Large intestine (tissue), 3 donors: ENCODE measurements at regions not wholly inside any gene's neighbourhood (a gene's known extent, or its start where the extent isn't known, plus 50 kb on each side); places are given as distances from the start of the nearest gene placed in this dataset.

ENCODE experiments used
- DNase-seq, 2 donors: peaks; one replicate each; pipeline versions ENCODE4 v3.0.0 to v3.0.0-alpha.2; 2013
- H3K27ac ChIP-seq: one replicate; pipeline ENCODE4 v1.5.1; 2013; ENCODE audit warnings: low read length
- H3K27me3 ChIP-seq: 2 replicates; pipeline ENCODE4 v1.6.1; 2013; ENCODE audit warnings: low read length; ENCODE audit not compliant: control insufficient read depth, insufficient read depth
- H3K36me3 ChIP-seq: 2 replicates; pipeline ENCODE4 v1.6.1; 2013; ENCODE audit warnings: low read length; ENCODE audit not compliant: control insufficient read depth, insufficient read depth
- H3K4me1 ChIP-seq: one replicate; pipeline ENCODE4 v1.6.1; 2013; ENCODE audit warnings: low read length; ENCODE audit not compliant: control insufficient read depth, insufficient read depth
- H3K4me3 ChIP-seq: one replicate; pipeline ENCODE4 v1.5.1; 2013; ENCODE audit warnings: low read length
- H3K9me3 ChIP-seq: one replicate; pipeline ENCODE4 v1.6.1; 2013; ENCODE audit warnings: mild to moderate bottlenecking, low read depth, low read length, moderate library complexity; ENCODE audit not compliant: control insufficient read depth
- WGBS: methylation state at CpG from one replicate; pipeline ENCODE4 v1.1.5; 2013; ENCODE audit warnings: low lambda C conversion rate; ENCODE audit not compliant: insufficient coverage; 5-methylcytosine and 5-hydroxymethylcytosine counted together

- Histone ChIP-seq H3K9me3 (no peaks in the 10 kb centered on the region), H3K36me3 (no peaks in the 10 kb centered on the region), H3K4me1 (peaks cover 2% of the 10 kb centered on the region), H3K27me3 (no peaks in the 10 kb centered on the region), H3K4me3 (no peak overlapping the region), H3K27ac (no peak overlapping the region)
- no peak for DNase-seq
- WGBS, result 80% methylated on average over 1 of the region's 11 CpGs
Observed at GRCh38 chr10:70966646-70967553, 78.5 kb upstream of the PCBD1 start.

DNA sequence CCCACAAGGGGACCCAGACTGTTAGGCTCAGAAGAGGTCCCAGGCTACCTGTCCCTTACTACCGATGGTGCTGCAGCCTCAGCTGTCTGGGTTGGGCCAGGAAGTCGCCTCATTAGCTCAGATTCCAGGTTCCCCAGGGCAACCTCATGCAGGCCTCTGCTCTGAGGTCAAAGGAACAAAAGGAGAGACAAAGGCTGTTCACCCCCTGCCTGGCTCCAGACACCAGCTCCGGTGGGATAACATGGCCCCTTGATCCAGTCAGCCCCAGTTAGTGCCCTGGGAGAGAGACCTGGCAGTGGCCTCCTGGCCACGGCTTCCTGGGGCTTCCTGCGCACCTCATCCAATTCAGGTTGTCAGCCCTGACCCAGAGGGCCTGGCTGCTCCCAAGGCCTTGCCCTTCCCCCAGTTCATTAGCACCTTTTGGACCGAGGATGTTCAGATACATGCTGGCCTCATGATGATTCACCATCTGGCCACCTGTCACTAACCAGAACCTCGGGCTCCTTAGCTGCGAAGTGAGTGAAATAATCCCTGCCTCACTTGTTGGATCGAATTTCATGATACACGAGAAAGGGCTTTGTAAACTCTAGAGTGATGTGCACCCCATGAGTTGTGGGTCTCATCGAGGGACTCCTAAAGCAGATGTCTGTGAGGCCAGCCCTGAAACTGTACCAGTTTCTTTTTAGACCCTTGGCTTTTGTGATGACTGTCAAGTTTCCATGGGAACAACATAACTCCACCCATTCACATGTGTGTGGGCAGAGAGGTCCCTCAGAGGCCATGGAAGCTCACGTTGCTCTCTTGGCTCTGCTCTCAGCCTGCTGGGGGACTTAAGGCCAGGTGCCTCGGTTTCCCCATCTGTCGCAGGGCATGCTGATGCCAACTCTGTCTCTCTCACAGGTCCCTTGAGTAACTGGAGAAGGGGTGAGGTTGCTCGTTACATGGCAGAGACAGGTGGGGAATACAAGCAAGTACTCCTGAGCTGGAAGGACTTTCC is 79.5 kb upstream of the PCBD1 start:
- peak in 1 of 2 donors; percentile 46 for DNase-seq

DNA sequence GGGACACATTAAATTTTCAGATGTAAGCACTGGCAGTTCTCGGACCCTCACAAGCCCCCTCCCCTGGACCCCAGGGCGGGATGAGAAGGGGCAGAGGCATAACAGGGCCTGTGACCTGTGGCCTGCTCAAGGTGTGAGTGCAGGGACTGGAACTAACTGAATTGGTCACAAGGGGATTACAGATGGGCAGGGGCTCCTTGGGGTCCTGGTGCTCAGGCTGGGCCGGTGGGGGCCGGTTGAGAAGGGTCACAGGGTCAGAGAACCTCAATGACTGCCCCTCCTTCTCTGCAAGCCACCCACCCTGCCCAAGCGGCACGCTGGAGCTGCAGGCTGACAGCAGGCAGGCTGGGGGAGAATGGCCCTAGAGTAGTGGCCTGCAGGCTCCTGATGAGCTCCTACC is 80.8 kb upstream of the PCBD1 start:
- no peaks in the 10 kb centered on the region for H3K9me3 ChIP-seq
- H3K27me3 ChIP-seq, result peaks cover 1% of the 10 kb centered on the region
- no CpG with 5 or more reads among the region's 6 CpGs for WGBS
- no peaks in the 10 kb centered on the region for H3K36me3 ChIP-seq
- DNase-seq, result no peak
- H3K4me1 ChIP-seq, result peaks cover 2% of the 10 kb centered on the region
- H3K4me3 ChIP-seq, result no peak overlapping the region
- H3K27ac ChIP-seq, result no peak overlapping the region

More for the DNA sequence above, 79.5 kb upstream of the PCBD1 start:
- Histone ChIP-seq H3K4me1 (peaks cover 2% of the 10 kb centered on the region), H3K9me3 (no peaks in the 10 kb centered on the region), H3K27ac (no peak overlapping the region), H3K4me3 (no peak overlapping the region), H3K36me3 (no peaks in the 10 kb centered on the region), H3K27me3 (no peaks in the 10 kb centered on the region)
- WGBS, result no CpG with 5 or more reads among the region's 15 CpGs

GRCh38 chr10:70970830-70971229 is 82.5 kb upstream of the PCBD1 start:
- Histone ChIP-seq H3K4me1 (peaks cover 2% of the 10 kb centered on the region), H3K36me3 (no peaks in the 10 kb centered on the region), H3K9me3 (no peaks in the 10 kb centered on the region), H3K27me3 (peaks cover 3% of the 10 kb centered on the region), H3K4me3 (no peak overlapping the region), H3K27ac (no peak overlapping the region)
- DNase-seq, result no peak
- no CpG with 5 or more reads among the region's 5 CpGs for WGBS

- Histone ChIP-seq H3K9me3 (no peaks in the 10 kb centered on the region), H3K4me1 (no peaks in the 10 kb centered on the region), H3K27ac (no peak overlapping the region), H3K27me3 (peaks cover 3% of the 10 kb centered on the region), H3K4me3 (no peak overlapping the region), H3K36me3 (no peaks in the 10 kb centered on the region)
- no peak for DNase-seq
Observed at GRCh38 chr10:70973275-70973674, 84.9 kb upstream of the PCBD1 start.

DNA sequence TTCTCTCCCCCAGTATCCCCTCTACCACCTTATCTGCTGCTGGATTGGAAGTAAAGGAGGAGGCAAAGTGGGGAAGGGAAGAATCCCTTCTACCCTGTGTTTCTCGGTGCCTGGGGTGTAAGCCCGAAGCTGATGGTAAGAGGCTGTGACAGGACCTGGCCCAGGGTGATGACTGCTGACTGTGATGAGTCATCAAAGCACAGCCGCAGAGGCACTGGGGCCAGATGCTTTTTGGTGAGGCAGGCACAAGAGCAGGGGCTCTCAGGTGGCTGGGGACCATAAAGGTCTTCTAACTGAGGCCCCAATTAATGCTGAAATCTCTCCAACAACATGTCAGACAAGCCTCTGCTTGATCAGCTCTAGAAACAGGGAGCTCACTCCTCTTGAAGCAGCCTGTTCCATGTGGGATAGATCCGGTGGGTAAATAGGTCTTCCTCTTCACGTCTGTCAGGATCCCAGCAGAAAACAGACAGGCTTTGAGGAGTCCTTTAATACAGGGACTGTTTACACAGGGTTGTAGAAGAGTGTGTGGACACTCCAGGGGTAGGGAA is 86.1 kb upstream of the PCBD1 start:
- Histone ChIP-seq H3K27ac (no peak overlapping the region), H3K4me1 (no peaks in the 10 kb centered on the region), H3K36me3 (no peaks in the 10 kb centered on the region), H3K9me3 (no peaks in the 10 kb centered on the region), H3K27me3 (peaks cover 3% of the 10 kb centered on the region), H3K4me3 (no peak overlapping the region)
- DNase-seq, result no peak
- WGBS, result no CpG with 5 or more reads among the region's 5 CpGs

DNA sequence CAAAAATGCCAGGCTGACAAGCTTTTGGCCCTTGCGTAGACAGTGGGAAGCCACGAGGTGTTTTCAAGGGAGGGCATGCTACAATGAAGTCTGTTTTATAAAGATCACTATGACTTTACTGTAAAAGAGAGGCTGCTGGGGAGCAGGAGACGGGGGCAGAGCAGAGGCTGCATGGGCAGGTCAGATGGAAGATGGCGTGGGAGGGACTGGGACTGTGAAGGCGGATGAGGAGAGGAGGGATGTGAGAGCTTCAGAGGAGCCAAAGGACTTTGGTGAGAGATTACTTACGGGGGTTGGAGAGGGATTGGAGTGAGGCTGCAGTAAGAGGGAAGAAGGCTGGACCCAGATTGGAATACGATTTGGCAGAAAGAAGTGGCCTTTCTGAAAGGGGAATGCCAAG is 86.6 kb upstream of the PCBD1 start:
- DNase-seq, result no peak
- H3K27ac ChIP-seq, result no peak overlapping the region
- H3K36me3 ChIP-seq, result no peaks in the 10 kb centered on the region
- no peaks in the 10 kb centered on the region for H3K9me3 ChIP-seq
- peaks cover 3% of the 10 kb centered on the region for H3K27me3 ChIP-seq
- H3K4me1 ChIP-seq, result no peaks in the 10 kb centered on the region
- WGBS, result 79% methylated on average over 4 of the region's 7 CpGs
- H3K4me3 ChIP-seq, result no peak overlapping the region

GRCh38 chr10:70976063-70976695 is 87.8 kb upstream of the PCBD1 start:
- Histone ChIP-seq H3K36me3 (no peaks in the 10 kb centered on the region), H3K9me3 (no peaks in the 10 kb centered on the region), H3K4me1 (no peaks in the 10 kb centered on the region), H3K27ac (no peak overlapping the region), H3K27me3 (peaks cover 3% of the 10 kb centered on the region), H3K4me3 (no peak overlapping the region)
- DNase-seq, result no peak
- no CpG with 5 or more reads among the region's 6 CpGs for WGBS

DNA sequence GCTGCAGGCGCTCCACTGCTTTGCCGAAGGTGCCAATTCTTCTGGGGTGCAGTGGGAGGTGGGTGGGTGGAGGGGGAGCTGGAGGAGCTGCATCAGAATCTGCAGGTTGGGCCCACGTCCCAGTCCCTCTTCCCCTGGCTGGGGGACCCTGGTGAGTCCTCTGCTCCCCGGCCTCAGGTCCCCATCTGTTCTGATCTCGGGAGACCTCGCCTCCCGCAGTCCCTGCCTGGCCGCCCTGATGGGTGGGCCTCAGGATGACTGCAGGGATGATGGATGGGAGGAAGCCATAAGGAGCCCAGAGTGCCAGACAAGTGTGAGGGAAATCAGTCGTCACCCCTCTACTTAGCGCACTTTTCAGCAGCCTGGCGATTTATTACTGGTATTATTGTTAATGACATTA is 89.3 kb upstream of the PCBD1 start:
- DNase-seq, result no peak

DNA sequence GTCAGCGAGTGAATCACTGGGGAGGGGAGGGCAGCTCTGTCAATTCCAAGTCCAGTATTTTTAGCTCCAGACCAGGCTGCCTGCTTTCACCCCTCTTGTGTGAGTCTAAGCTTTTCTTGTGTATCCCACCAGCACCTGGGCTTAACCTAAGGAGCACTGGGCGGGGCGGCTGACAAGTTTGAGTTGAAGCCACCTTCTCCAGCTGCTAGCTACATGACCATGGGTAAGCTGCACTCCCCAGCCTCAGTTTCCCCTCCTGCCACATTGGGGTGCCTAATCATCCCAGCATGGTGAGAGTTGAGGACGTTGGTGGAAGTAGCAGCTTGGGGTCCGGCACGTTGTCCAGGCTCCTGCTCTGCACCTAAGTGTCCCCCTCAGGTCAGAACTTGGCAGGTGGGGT is 89.8 kb upstream of the PCBD1 start:
- Histone ChIP-seq H3K9me3 (no peaks in the 10 kb centered on the region), H3K36me3 (no peaks in the 10 kb centered on the region), H3K27me3 (peaks cover 3% of the 10 kb centered on the region), H3K4me3 (no peak overlapping the region), H3K27ac (no peak overlapping the region), H3K4me1 (peaks cover 16% of the 10 kb centered on the region)
- no peak for DNase-seq
- no CpG with 5 or more reads among the region's 6 CpGs for WGBS

More for the DNA sequence above, 89.3 kb upstream of the PCBD1 start:
- Histone ChIP-seq H3K9me3 (no peaks in the 10 kb centered on the region), H3K4me3 (no peak overlapping the region), H3K4me1 (peaks cover 11% of the 10 kb centered on the region), H3K27me3 (peaks cover 3% of the 10 kb centered on the region), H3K27ac (no peak overlapping the region), H3K36me3 (no peaks in the 10 kb centered on the region)
- WGBS, result no CpG with 5 or more reads among the region's 11 CpGs
